HEK293 (cell line): ENCODE measurements at regions not wholly inside any gene's neighbourhood (a gene's known extent, or its start where the extent isn't known, plus 50 kb on each side); places are given as distances from the start of the nearest gene placed in this dataset.

Experiments
- CTCF ChIA-PET: fragments of 350-600 bp; formaldehyde crosslinking; extraction: SDS; loops from one replicate; lab custom pipeline; 2021; ENCODE audit warnings: antibody characterized with exemption; lab: Yijun Ruan, JAX
- POLR2A ChIA-PET: fragments of 300-600 bp; formaldehyde crosslinking; extraction: SDS; loops from one replicate; lab custom pipeline; 2020; ENCODE audit warnings: antibody characterized with exemption, inconsistent platforms; lab: Yijun Ruan, JAX
- H3K27ac ChIP-seq: fragments of 200-500 bp; sonication (Bioruptor generic); 2 replicates; pipeline ENCODE4 v1.5.1; 2014; ENCODE audit warnings: low read depth, low read length, control low read depth, inconsistent platforms; ENCODE audit errors: extremely low read depth
- H3K36me3 ChIP-seq, 2 experiments: fragments of 200-500 bp in 1 of 2; sonication (Bioruptor generic) in 1 of 2; 1 replicate in 1 of 2; 2 replicates in 1 of 2; pipeline ENCODE4 v1.5.1; 2014 to 2017; ENCODE audit warnings: inconsistent platforms in 2 of 2, low read length in 2 of 2; ENCODE audit not compliant: control insufficient read depth in 2 of 2, insufficient read depth in 1 of 2
- H3K4me1 ChIP-seq: fragments of 200-500 bp; sonication (Bioruptor generic); 2 replicates; pipeline ENCODE4 v1.5.1; 2014; ENCODE audit warnings: mild to moderate bottlenecking, low read length, inconsistent platforms; ENCODE audit not compliant: control insufficient read depth, insufficient read depth
- H3K4me3 ChIP-seq: 2 replicates; pipeline ENCODE4 v1.5.1; 2011; ENCODE audit warnings: low read depth, mild to moderate bottlenecking, control low read depth, low read length, moderate library complexity
- H3K9me3 ChIP-seq: fragments of 200-500 bp; sonication (Bioruptor generic); 2 replicates; pipeline ENCODE4 v1.5.1; 2014; ENCODE audit warnings: low read depth, low read length, inconsistent platforms; ENCODE audit not compliant: control insufficient read depth, insufficient read depth
- GLI2 ChIP-seq: fragments of 450-650 bp; formaldehyde crosslinking; IDR thresholded peaks from 2 replicates; pipeline ENCODE4; 2017; ENCODE audit warnings: missing biosample characterization, missing genetic modification characterization, low read depth, borderline replicate concordance
- GLI4 ChIP-seq: fragments of 450-650 bp; formaldehyde crosslinking; IDR thresholded peaks from 2 replicates; pipeline ENCODE4 v1.5.1; 2016; ENCODE audit warnings: missing biosample characterization, missing genetic modification characterization
- GLIS2 ChIP-seq: fragments of 450-650 bp; formaldehyde crosslinking; IDR thresholded peaks from 2 replicates; pipeline ENCODE4 v1.5.1; 2016; ENCODE audit warnings: missing biosample characterization, missing genetic modification characterization
- MZF1 ChIP-seq: fragments of 450-650 bp; formaldehyde crosslinking; IDR thresholded peaks from 2 replicates; pipeline ENCODE4 v1.5.1; 2017; ENCODE audit warnings: missing biosample characterization, missing genetic modification characterization, borderline replicate concordance
- SCRT2 ChIP-seq: fragments of 450-650 bp; formaldehyde crosslinking; IDR thresholded peaks from 2 replicates; pipeline ENCODE4 v1.5.1; 2016; ENCODE audit warnings: missing biosample characterization, missing genetic modification characterization
- SP2 ChIP-seq: fragments of 450-650 bp; formaldehyde crosslinking; IDR thresholded peaks from 2 replicates; pipeline ENCODE4 v1.5.1; 2016; ENCODE audit warnings: missing biosample characterization, missing genetic modification characterization
- ZNF112 ChIP-seq: fragments of 450-650 bp; formaldehyde crosslinking; IDR thresholded peaks from 2 replicates; pipeline ENCODE4 v1.5.0; 2017; ENCODE audit warnings: missing biosample characterization, missing genetic modification characterization
- ZNF138 ChIP-seq: fragments of 450-650 bp; formaldehyde crosslinking; IDR thresholded peaks from 2 replicates; pipeline ENCODE4 v1.5.1; 2016; ENCODE audit warnings: missing biosample characterization, missing genetic modification characterization, borderline replicate concordance
- ZNF140 ChIP-seq: fragments of 450-650 bp; formaldehyde crosslinking; IDR thresholded peaks from 2 replicates; pipeline ENCODE4 v1.5.1; 2016; ENCODE audit warnings: missing biosample characterization, missing genetic modification characterization
- ZNF146 ChIP-seq: fragments of 450-650 bp; formaldehyde crosslinking; IDR thresholded peaks from 2 replicates; pipeline ENCODE4 v1.5.1; 2016; ENCODE audit warnings: missing biosample characterization, missing genetic modification characterization
- ZNF174 ChIP-seq: fragments of 450-650 bp; formaldehyde crosslinking; IDR thresholded peaks from 2 replicates; pipeline ENCODE4 v1.5.0; 2017; ENCODE audit warnings: missing biosample characterization, mild to moderate bottlenecking, missing genetic modification characterization
- ZNF214 ChIP-seq: fragments of 450-650 bp; formaldehyde crosslinking; IDR thresholded peaks from 2 replicates; pipeline ENCODE4 v1.5.1; 2017; ENCODE audit warnings: missing biosample characterization, mild to moderate bottlenecking, missing genetic modification characterization, borderline replicate concordance
- ZNF350 ChIP-seq: fragments of 450-650 bp; formaldehyde crosslinking; IDR thresholded peaks from 2 replicates; pipeline ENCODE4 v1.5.0; 2017; ENCODE audit warnings: missing biosample characterization, mild to moderate bottlenecking, missing genetic modification characterization
- ZNF366 ChIP-seq: fragments of 450-650 bp; formaldehyde crosslinking; conservative IDR thresholded peaks from 2 replicates; pipeline ENCODE4 v1.5.1; 2016; ENCODE audit warnings: missing biosample characterization, missing genetic modification characterization
- ZNF404 ChIP-seq: fragments of 450-650 bp; formaldehyde crosslinking; IDR thresholded peaks from 2 replicates; pipeline ENCODE4 v1.5.1; 2017; ENCODE audit warnings: missing biosample characterization, missing genetic modification characterization
- ZNF423 ChIP-seq: fragments of 450-650 bp; formaldehyde crosslinking; IDR thresholded peaks from 2 replicates; pipeline ENCODE4 v1.5.1; 2016; ENCODE audit warnings: missing biosample characterization, missing genetic modification characterization
- ZNF624 ChIP-seq: fragments of 450-650 bp; formaldehyde crosslinking; IDR thresholded peaks from 2 replicates; pipeline ENCODE4 v1.5.1; 2017; ENCODE audit warnings: missing biosample characterization, missing genetic modification characterization
- ZNF701 ChIP-seq: fragments of 450-650 bp; formaldehyde crosslinking; IDR thresholded peaks from 2 replicates; pipeline ENCODE4 v1.5.1; 2016; ENCODE audit warnings: missing biosample characterization, missing genetic modification characterization
- ZNF76 ChIP-seq: fragments of 450-650 bp; formaldehyde crosslinking; IDR thresholded peaks from 2 replicates; pipeline ENCODE4; 2016; ENCODE audit warnings: low read depth, missing biosample characterization, missing genetic modification characterization, borderline replicate concordance
- ZNF792 ChIP-seq: fragments of 450-650 bp; formaldehyde crosslinking; IDR thresholded peaks from 2 replicates; pipeline ENCODE4 v1.5.1; 2016; ENCODE audit warnings: missing biosample characterization, missing genetic modification characterization
- ZSCAN4 ChIP-seq: fragments of 450-650 bp; formaldehyde crosslinking; IDR thresholded peaks from 2 replicates; pipeline ENCODE4 v1.5.1; 2017; ENCODE audit warnings: missing biosample characterization, missing genetic modification characterization
- TF ChIP-seq, protein P1 (sequence below): fragments of 450-650 bp; formaldehyde crosslinking; IDR thresholded peaks from 2 replicates; pipeline ENCODE4 v1.5.1; 2017; ENCODE audit warnings: missing biosample characterization, missing genetic modification characterization

GRCh38 chr6:62623846-62624532, 338.0 kb upstream of the KHDRBS2 start:
- no peaks in the 10 kb centered on the region for H3K36me3 ChIP-seq
- H3K9me3 ChIP-seq: no peaks in the 10 kb centered on the region
- ChIA-PET POLR2A (no interaction called here), CTCF (no interaction called here)
- no peak overlapping the region for H3K4me3 ChIP-seq
- H3K27ac ChIP-seq: no peak overlapping the region
- TF ChIP-seq ZNF146: no peak
- TF ChIP-seq ZNF174 (tag by site-specific recombination): no peak
- no peak for TF ChIP-seq ZNF366 (tag by site-specific recombination)
- no peak for TF ChIP-seq ZNF140 (tag by site-specific recombination)
- TF ChIP-seq ZNF792 (tag by site-specific recombination): no peak
- no peak for TF ChIP-seq GLI2 (tag by site-specific recombination)
- TF ChIP-seq GLI4 (tag by site-specific recombination): no peak
- no peak for TF ChIP-seq ZNF214 (tag by site-specific recombination)
- no peak for TF ChIP-seq ZNF138 (tag by site-specific recombination)
- no peak for TF ChIP-seq MZF1
- TF ChIP-seq SP2: no peak
- TF ChIP-seq ZNF76 (tag by site-specific recombination): no peak
- no peaks in the 10 kb centered on the region for H3K4me1 ChIP-seq

DNA sequence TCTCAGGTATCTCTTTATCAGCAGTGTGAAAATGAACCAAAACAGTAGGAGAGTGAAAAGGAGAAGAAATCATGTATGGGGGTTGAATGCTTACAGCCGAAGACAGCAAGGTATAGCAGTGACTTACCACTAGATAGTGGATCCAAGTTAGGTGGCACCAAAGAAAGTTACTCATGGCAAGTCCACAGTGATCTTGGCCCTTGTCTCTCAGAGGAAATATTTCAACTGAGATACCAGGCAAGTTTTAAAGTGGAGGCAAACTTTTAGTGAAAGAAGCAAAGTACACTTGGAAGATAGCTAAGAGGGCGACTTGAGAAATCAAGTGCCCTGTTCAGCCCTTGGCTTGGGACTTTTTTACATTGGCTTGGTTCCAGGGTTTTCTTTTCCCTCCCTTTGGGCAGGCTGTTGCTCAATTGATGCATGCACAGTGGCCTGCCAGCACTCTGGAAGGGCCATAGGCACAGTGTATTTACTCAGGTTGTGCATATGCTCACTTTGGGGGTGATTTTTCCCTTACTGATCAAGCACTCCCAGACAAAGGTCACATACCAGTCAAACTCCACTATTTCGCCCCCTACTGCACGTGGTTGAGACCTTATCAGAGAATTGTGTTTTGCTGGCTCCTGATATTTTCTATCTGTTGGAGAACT, 329.5 kb upstream of the KHDRBS2 start:
- Histone ChIP-seq H3K9me3 (no peaks in the 10 kb centered on the region), H3K4me3 (no peak overlapping the region), H3K4me1 (no peaks in the 10 kb centered on the region), H3K36me3 (no peaks in the 10 kb centered on the region), H3K27ac (no peak overlapping the region)
- no peak for TF ChIP-seq ZNF701
- TF ChIP-seq ZNF423: no peak
- TF ChIP-seq, protein P1, sequence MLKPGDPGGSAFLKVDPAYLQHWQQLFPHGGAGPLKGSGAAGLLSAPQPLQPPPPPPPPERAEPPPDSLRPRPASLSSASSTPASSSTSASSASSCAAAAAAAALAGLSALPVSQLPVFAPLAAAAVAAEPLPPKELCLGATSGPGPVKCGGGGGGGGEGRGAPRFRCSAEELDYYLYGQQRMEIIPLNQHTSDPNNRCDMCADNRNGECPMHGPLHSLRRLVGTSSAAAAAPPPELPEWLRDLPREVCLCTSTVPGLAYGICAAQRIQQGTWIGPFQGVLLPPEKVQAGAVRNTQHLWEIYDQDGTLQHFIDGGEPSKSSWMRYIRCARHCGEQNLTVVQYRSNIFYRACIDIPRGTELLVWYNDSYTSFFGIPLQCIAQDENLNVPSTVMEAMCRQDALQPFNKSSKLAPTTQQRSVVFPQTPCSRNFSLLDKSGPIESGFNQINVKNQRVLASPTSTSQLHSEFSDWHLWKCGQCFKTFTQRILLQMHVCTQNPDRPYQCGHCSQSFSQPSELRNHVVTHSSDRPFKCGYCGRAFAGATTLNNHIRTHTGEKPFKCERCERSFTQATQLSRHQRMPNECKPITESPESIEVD: no peak
- no peak for TF ChIP-seq SCRT2 (tag by site-specific recombination)
- TF ChIP-seq GLIS2: no peak
- no peak for TF ChIP-seq GLI2 (tag by site-specific recombination)
- no peak for TF ChIP-seq ZSCAN4 (tag by site-specific recombination)
- TF ChIP-seq ZNF404 (tag by site-specific recombination): no peak
- TF ChIP-seq ZNF112 (tag by site-specific recombination): no peak
- TF ChIP-seq ZNF624 (tag by site-specific recombination): no peak
- TF ChIP-seq ZNF350 (tag by site-specific recombination): no peak
- POLR2A ChIA-PET: no interaction called here
- CTCF ChIA-PET: no interaction called here
